Tibial artery (tissue), 4 donors: ENCODE measurements at regions not wholly inside any gene's neighbourhood (a gene's known extent, or its start where the extent isn't known, plus 50 kb on each side); places are given as distances from the start of the nearest gene placed in this dataset.

Experiments used
- DNase-seq, 2 donors: peaks; one replicate each; pipeline ENCODE4 v3.0.0-alpha.2; 2019
- H3K27ac ChIP-seq, 2 donors: fragments of 200-600 bp; sonication (generic) in 1 of 2; 1 replicate in 1 of 2; 2 replicates in 1 of 2; pipeline ENCODE4 v1.5.1; 2018 to 2019; ENCODE audit warnings: mild to moderate bottlenecking in 1 of 2
- H3K27me3 ChIP-seq, 2 donors: fragments of 200-600 bp; sonication (generic) in 1 of 2; one replicate each; pipeline versions ENCODE4 v1.5.1 to v1.6.0; 2016 to 2019
- H3K36me3 ChIP-seq, 3 donors: fragments of 200-600 bp; sonication (generic) in 2 of 3; one replicate each; pipeline ENCODE4 v1.5.1; 2016 to 2019; ENCODE audit warnings: mild to moderate bottlenecking in 2 of 3
- H3K4me1 ChIP-seq, 4 donors: fragments of 200-600 bp; sonication (generic) in 2 of 4; 1 replicate in 3 of 4; 2 replicates in 1 of 4; pipeline ENCODE4 v1.5.1; 2016 to 2019
- H3K4me3 ChIP-seq, 2 donors: fragments of 200-600 bp; sonication (generic) in 1 of 2; 1 replicate in 1 of 2; 2 replicates in 1 of 2; pipeline ENCODE4 v1.5.1; 2018 to 2019; ENCODE audit warnings: mild to moderate bottlenecking in 2 of 2
- H3K9me3 ChIP-seq, 3 donors: fragments of 200-600 bp; sonication (generic) in 1 of 3; one replicate each; pipeline ENCODE4 v1.5.1; 2016 to 2019
- intact Hi-C: fragments of 100-400 bp; cut with DNase I; formaldehyde crosslinking; loops from one replicate; pipeline ENCODE4 v1.15.0; 2023; ENCODE audit warnings: low total_unique reads
- TF ChIP-seq, protein P1 (sequence below), 2 experiments: fragments of 200-600 bp in 1 of 2; fragments of 450-650 bp in 1 of 2; IDR thresholded peaks; one replicate each; pipeline ENCODE4 v1.5.1; 2017 to 2019; ENCODE audit warnings: antibody characterized with exemption in 2 of 2, mild to moderate bottlenecking in 1 of 2, moderate library complexity in 1 of 2

DNA sequence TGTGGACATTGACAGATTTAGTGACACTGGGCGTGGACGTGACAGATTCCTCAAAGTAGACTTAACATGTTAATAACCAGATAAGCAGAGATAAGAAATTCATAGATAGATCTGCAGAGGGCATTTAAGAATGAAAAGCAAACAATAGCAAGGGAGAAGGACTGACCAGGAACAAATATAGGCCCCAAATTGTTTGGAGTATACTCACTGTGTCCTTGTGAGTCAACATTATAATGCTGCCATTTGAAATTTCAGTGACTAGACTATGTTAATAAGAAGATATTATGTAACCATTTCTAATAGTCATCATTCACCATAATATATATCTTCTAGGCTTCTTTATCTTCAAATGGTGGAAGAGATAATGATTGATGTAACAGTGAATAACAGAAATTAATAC, 78.1 kb upstream of the SLC38A11 start:
- no peak overlapping the region for H3K27ac ChIP-seq
- DNase-seq = no peak
- TF ChIP-seq, protein P1, sequence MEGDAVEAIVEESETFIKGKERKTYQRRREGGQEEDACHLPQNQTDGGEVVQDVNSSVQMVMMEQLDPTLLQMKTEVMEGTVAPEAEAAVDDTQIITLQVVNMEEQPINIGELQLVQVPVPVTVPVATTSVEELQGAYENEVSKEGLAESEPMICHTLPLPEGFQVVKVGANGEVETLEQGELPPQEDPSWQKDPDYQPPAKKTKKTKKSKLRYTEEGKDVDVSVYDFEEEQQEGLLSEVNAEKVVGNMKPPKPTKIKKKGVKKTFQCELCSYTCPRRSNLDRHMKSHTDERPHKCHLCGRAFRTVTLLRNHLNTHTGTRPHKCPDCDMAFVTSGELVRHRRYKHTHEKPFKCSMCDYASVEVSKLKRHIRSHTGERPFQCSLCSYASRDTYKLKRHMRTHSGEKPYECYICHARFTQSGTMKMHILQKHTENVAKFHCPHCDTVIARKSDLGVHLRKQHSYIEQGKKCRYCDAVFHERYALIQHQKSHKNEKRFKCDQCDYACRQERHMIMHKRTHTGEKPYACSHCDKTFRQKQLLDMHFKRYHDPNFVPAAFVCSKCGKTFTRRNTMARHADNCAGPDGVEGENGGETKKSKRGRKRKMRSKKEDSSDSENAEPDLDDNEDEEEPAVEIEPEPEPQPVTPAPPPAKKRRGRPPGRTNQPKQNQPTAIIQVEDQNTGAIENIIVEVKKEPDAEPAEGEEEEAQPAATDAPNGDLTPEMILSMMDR (IDR thresholded peaks at IDR 0.05) = no peak
- intact Hi-C loops = no loop called here
- H3K4me1 ChIP-seq = no peaks in the 10 kb centered on the region
- H3K36me3 ChIP-seq = no peaks in the 10 kb centered on the region
- no peaks in the 10 kb centered on the region for H3K27me3 ChIP-seq
- H3K4me3 ChIP-seq = no peak overlapping the region
- H3K9me3 ChIP-seq = no peaks in the 10 kb centered on the region

DNA sequence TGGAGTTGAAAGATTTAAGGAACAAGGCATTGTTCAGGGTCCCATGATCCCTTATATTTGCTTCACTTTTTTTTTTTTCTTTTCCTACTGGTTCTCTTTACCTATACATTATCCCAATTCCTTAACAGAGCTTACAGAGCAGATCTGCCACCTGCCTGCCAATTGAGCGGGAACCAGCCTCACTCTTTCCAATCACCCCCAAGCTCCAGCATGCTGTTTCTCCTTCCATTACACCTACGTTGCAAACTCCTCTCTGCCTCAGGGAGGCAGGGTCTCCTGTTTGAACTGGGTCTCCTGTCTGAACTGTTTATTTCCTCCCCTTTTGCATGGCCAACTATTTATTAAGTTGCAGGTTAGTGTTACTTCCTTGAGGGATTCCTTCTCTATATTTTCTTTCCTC, 77.2 kb upstream of the SLC38A11 start:
- intact Hi-C loops = no loop called here
- Histone ChIP-seq H3K4me3 (no peak overlapping the region), H3K27me3 (no peaks in the 10 kb centered on the region), H3K4me1 (no peaks in the 10 kb centered on the region), H3K9me3 (no peaks in the 10 kb centered on the region), H3K36me3 (no peaks in the 10 kb centered on the region), H3K27ac (no peak overlapping the region)
- TF ChIP-seq, protein P1 (IDR thresholded peaks at IDR 0.05) = no peak
- DNase-seq = no peak

DNA sequence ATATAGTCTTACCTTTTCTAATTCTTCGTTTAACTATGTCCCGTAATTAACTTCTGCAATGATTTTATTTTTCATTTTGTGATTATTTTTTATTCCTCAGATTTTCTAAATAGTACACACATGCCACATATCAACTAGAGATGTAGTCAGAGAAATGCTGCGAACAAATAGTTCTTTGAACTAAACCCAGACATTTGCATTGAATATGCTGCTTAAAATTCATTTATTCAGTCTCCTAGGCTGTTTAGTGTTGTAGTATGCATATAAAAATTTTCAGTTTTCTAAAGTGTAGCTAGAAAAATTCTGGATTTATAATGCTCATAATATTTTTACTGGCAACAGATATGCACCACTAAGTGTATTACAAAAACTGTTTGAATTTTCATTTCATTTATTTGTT, 68.9 kb upstream of the SLC38A11 start:
- H3K4me1 ChIP-seq = no peaks in the 10 kb centered on the region
- DNase-seq = no peak
- H3K27ac ChIP-seq = no peak overlapping the region
- H3K9me3 ChIP-seq = no peaks in the 10 kb centered on the region
- no peak overlapping the region for H3K4me3 ChIP-seq
- intact Hi-C loops = no loop called here
- no peaks in the 10 kb centered on the region for H3K36me3 ChIP-seq
- TF ChIP-seq, protein P1 (IDR thresholded peaks at IDR 0.05) = no peak
- H3K27me3 ChIP-seq = no peaks in the 10 kb centered on the region

DNA sequence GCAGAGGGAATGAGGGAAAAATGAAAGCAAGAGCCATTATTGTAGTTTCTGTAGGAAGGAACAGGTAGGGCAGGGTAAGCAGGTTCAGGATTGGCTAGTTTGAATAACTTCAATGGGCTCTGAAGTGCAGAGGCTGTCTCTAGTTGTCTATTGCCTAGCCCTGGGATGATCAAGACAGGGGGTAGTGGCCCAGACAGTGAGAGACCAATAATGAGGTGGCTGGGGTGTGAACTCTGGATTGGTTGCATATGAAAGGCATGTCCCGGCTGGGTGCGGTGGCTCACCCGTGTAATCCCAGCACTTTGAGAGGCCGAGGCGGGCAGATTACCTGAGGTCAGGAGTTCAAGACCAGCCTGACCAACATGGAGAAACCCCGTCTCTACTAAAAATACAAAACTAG, 67.5 kb upstream of the SLC38A11 start:
- DNase-seq = no peak
- no peaks in the 10 kb centered on the region for H3K36me3 ChIP-seq
- TF ChIP-seq, protein P1 (IDR thresholded peaks at IDR 0.05) = no peak
- H3K9me3 ChIP-seq = no peaks in the 10 kb centered on the region
- intact Hi-C loops = no loop called here
- H3K27ac ChIP-seq = no peak overlapping the region
- H3K27me3 ChIP-seq = no peaks in the 10 kb centered on the region
- H3K4me1 ChIP-seq = no peaks in the 10 kb centered on the region
- H3K4me3 ChIP-seq = no peak overlapping the region

DNA sequence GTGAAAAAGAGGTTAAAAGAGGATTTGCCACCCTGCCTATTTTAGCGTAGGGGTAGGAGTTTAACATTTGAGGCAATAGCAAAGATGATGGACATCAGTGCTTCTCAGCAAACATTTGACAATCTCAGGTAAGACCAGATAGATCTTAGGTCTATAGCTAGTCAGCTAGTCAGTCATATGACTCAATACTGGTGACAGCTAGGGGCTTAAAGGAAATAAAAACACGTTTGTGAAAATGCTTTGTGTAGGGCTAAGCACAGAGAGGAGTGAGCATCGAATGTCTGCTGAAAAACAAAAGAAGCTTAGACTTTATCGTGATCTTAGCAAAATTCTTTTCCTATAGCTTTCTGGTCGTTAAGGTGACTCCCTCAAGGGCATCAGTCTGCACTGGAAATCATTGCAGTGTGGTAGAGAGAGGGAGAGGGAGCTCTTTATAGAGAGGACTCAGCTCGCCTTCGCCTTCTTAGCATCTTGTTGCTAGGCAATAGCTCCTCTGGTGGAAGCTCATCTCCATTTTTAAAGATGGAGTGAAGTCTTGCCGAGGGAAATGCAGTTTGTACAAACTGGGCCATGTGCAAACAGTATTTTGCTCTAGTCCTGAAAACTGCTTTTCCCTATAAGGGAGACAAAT, 62.8 kb upstream of the SLC38A11 start:
- TF ChIP-seq, protein P1 (IDR thresholded peaks at IDR 0.05) = no peak
- Histone ChIP-seq H3K27me3 (peaks cover 0 to 7% of the 10 kb centered on the region in 2 donors), H3K9me3 (no peaks in the 10 kb centered on the region), H3K4me3 (no peak overlapping the region), H3K36me3 (no peaks in the 10 kb centered on the region), H3K27ac (no peak overlapping the region), H3K4me1 (peaks cover 0 to 4% (median 0%) of the 10 kb centered on the region in 4 donors)
- no peak for DNase-seq
- intact Hi-C loops = no loop called here
